ENCODE measurements at regions not wholly inside any gene's neighbourhood (a gene's known extent, or its start where the extent isn't known, plus 50 kb on each side); places are given as distances from the start of the nearest gene placed in this dataset.

DNA sequence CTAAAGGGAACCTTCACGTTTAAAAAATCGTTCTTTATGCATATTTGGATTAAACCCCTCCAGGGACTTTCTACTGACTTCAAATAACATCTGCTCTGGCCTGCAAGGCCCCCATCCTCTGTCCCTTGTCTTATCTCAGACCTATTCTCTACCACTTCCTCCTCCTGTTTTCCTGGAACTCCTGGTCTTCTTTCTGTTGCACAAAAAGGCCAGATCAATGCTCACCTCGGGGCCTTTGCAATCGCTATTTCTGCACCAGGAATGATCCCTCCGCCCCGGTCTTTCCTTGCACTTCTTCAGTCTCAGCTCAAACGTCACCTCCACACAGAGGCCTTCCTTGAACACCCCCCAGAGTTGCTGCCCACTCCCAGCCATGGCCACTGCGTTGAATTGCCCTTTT lies 57.6 kb upstream of the BEGAIN start:
- TF ChIP-seq, protein P1, sequence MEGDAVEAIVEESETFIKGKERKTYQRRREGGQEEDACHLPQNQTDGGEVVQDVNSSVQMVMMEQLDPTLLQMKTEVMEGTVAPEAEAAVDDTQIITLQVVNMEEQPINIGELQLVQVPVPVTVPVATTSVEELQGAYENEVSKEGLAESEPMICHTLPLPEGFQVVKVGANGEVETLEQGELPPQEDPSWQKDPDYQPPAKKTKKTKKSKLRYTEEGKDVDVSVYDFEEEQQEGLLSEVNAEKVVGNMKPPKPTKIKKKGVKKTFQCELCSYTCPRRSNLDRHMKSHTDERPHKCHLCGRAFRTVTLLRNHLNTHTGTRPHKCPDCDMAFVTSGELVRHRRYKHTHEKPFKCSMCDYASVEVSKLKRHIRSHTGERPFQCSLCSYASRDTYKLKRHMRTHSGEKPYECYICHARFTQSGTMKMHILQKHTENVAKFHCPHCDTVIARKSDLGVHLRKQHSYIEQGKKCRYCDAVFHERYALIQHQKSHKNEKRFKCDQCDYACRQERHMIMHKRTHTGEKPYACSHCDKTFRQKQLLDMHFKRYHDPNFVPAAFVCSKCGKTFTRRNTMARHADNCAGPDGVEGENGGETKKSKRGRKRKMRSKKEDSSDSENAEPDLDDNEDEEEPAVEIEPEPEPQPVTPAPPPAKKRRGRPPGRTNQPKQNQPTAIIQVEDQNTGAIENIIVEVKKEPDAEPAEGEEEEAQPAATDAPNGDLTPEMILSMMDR (IDR thresholded peaks at IDR 0.05; ENCODE audit: low read depth, low read length) = no peak
- no peak for DNase-seq (ENCODE audit: low read depth, low spot score)
- in situ Hi-C loops (cut with HindIII; ENCODE audit: low sequenced_read_pairs) = no loop called here
- H3K4me3 ChIP-seq (ENCODE audit: low read depth, low read length) = no peak overlapping the region

DNA sequence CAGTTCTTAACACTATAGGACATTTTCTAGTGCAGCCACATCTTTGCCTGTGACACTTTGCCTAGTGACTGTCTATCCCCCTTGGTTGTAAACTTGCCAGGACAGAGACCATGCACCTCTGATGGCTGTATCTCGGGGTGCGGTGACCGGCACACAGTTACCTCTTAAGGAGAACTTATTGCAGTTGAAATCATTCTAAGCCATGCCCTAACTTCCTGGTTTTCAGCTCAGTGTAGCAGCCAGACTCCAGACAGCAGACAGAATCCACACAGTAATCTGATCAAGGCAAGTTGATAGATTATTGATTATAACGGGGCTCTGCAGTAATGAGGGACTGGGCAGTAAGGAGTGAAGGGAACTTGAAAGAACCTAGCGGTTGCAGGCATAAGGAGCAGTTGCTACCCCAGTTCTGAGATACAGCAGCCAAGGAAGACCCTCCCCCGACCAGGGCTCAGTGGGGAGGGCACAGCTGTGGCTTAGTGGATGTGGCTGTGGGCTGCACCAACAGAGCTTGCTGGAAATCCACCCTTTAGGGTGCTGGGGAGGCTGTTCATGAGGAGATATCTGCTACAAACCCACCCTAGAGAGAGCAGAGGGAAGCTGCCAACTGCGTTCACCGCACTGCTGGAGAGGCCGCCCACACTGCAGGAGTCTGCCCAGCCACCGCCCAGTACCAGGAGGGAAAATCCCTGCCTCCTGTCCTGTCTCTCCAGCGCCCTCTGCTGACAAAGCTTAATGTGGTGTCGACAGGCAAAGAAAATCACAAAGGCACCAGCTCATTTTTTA lies 58.2 kb upstream of the BEGAIN start:
- no peak overlapping the region for H3K4me3 ChIP-seq (ENCODE audit: low read depth, low read length)
- in situ Hi-C loops (cut with HindIII; ENCODE audit: low sequenced_read_pairs) = no loop called here
- peak; percentile 81 for DNase-seq (ENCODE audit: low read depth, low spot score)
- TF ChIP-seq, protein P1 (IDR thresholded peaks at IDR 0.05; ENCODE audit: low read depth, low read length) = peak; percentile 79

DNA sequence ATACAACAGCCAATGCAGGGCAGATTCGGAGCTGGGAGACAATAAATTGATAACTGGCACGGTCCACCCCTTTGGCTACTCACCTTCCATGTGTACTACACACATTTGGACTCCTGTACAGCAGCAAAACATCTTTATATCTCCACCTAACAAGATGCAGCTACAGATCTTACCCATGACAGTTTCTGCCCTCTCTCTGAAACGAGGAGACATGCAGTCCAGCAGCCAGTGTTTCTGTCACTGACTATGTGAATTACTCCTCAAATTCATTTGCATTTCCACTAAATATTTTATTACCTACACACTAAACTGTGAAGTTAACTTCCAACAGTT lies 58.7 kb upstream of the BEGAIN start:
- in situ Hi-C loops (cut with HindIII; ENCODE audit: low sequenced_read_pairs) = no loop called here
- no peak for DNase-seq (ENCODE audit: low read depth, low spot score)
- no peak overlapping the region for H3K4me3 ChIP-seq (ENCODE audit: low read depth, low read length)
- TF ChIP-seq, protein P1 (IDR thresholded peaks at IDR 0.05; ENCODE audit: low read depth, low read length) = no peak

DNA sequence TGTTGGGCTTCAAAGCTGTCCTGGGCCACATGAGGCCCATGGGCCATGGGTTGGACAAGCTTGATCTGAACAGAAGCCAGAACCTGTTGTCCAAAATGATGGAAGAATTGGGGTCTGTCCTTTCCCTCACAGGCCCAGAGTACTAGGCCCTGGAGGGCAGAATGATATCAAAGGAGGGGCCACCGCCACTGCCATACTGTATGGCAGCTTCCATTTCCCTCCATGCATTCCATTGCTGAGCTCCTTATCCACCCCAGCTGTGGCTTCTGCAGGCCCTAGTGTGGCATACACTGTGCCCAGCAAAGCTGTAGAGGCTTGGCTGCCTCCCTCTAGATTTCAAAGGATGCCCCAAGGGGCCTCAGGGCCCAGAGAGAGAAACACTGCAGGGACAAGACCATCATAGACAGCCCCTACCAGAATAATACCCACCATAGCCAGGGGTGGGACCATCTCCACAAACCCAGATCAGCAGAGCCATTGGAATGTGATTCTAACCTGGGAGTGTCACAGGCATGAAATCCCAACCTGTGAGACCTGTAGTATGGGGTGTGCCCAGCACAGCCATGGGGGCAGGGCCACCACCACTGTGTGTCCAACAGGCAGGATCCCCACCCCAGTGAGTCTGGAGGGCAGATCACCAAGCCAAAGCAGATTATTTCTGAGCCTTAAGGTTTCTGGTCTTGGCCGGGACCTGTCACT lies 61.4 kb upstream of the BEGAIN start:
- TF ChIP-seq, protein P1 (IDR thresholded peaks at IDR 0.05; ENCODE audit: low read depth, low read length) = no peak
- in situ Hi-C loops (cut with HindIII; ENCODE audit: low sequenced_read_pairs) = no loop called here
- no peak for DNase-seq (ENCODE audit: low read depth, low spot score)
- no peak overlapping the region for H3K4me3 ChIP-seq (ENCODE audit: low read depth, low read length)

DNA sequence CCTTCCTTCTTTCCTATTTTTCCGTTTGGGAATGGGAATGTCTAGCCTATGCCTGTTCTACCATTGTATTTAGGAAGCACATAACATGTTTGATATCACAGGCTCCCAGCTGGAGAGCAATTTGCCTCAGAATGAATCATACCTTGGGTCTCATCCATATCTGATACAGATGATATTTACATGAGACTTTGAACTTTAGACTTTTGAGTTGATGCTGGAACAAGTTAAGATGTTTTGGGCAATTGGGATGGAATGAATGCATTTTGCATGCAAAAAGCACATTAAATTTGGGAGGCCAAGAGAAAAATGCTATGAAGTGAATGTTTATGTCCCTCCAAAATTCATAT lies 61.9 kb upstream of the BEGAIN start:
- peak; percentile 57 for DNase-seq (ENCODE audit: low read depth, low spot score)
- TF ChIP-seq, protein P1 (IDR thresholded peaks at IDR 0.05; ENCODE audit: low read depth, low read length) = no peak
- in situ Hi-C loops (cut with HindIII; ENCODE audit: low sequenced_read_pairs) = no loop called here
- no peak overlapping the region for H3K4me3 ChIP-seq (ENCODE audit: low read depth, low read length)

DNA sequence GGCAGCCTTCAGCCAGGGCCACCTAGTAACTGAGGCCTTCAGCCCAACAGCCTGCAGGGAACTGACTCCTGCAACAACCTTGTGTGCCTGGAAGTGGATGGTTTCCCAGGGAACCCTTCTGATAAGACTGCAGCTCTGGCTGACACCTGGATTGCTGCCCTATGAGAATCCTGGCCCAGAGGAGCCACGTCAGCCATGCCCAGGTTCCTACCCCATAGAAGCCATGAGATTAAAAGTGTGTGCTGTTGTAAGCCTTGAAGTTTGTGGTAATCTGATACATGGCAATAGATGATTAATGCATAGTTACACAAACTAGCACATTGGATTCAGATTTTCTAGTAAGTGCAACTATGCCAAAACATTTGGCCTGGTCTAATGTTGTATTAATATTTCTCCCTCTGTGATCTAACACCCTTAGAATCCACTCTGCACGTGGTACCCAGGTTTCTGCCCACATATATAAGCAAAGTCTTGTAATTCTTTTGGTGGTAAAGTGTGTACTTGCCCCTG lies 64.8 kb upstream of the BEGAIN start:
- TF ChIP-seq, protein P1 (IDR thresholded peaks at IDR 0.05; ENCODE audit: low read depth, low read length) = no peak
- in situ Hi-C loops (cut with HindIII; ENCODE audit: low sequenced_read_pairs) = loop anchor here (25.0 kb wide), 1 partner anchor 240 kb away; no protein-coding TSS in a partner anchor
- H3K4me3 ChIP-seq (ENCODE audit: low read depth, low read length) = no peak overlapping the region
- DNase-seq (ENCODE audit: low read depth, low spot score) = no peak

Data from astrocyte of the spinal cord (primary cell).